Neural progenitor cell (in vitro differentiated cells): ENCODE measurements at regions not wholly inside any gene's neighbourhood (a gene's known extent, or its start where the extent isn't known, plus 50 kb on each side); places are given as distances from the start of the nearest gene placed in this dataset.
"Not testable (repeated sequence)": the region's sequence is repeated elsewhere in the genome, so short reads cannot be mapped to it uniquely, and the experiment has no call there.

Experiments
- CTCF ChIP-seq: fragments of 200-600 bp; sonication (generic); IDR thresholded peaks from 2 replicates; pipeline ENCODE4 v1.5.1; 2017; ENCODE audit warnings: antibody characterized with exemption, mild to moderate bottlenecking
- EZH2 ChIP-seq: fragments of 200-600 bp; sonication (generic); IDR thresholded peaks from 2 replicates; pipeline ENCODE4 v1.6.1; 2017; ENCODE audit warnings: antibody characterized with exemption, mild to moderate bottlenecking, moderate library complexity
- EZH2phosphoT487 ChIP-seq: fragments of 200-600 bp; sonication (generic); IDR thresholded peaks from 2 replicates; pipeline ENCODE4 v1.6.1; 2017; ENCODE audit warnings: antibody characterized with exemption

GRCh38 chr11:57911522-57911921 lies 112.2 kb upstream of the OR9Q1 start:
- not testable (repeated sequence) for TF ChIP-seq CTCF, EZH2, EZH2phosphoT487
